ENCODE measurements at regions not wholly inside any gene's neighbourhood (a gene's known extent, or its start where the extent isn't known, plus 50 kb on each side); places are given as distances from the start of the nearest gene placed in this dataset.

DNA sequence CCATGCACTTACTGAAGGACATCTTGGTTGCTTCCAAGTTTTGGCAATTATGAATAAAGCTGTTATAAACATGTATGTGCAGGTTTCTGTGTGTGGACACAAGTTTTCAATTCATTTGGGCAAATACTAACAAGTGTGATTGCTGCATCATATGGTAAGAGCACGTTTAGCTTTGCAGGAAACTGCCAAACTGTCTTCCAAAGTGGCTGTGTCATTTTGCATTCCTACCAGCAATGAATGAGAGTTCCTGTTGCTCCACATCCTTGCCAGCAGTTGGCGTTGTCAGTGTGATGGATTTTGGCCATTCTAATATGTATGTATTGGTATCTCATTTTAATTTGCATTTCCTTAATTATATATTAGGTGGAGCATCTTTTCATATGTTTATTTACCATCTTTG, 280.1 kb downstream of the SV2B start:
- DNase-seq: no peak
- no peak overlapping the region for H3K4me3 ChIP-seq
- ATAC-seq: no peak
- no peak overlapping the region for H3K27ac ChIP-seq
- no peak for TF ChIP-seq POLR2A (IDR thresholded peaks at IDR 0.05)
- TF ChIP-seq, protein P1, sequence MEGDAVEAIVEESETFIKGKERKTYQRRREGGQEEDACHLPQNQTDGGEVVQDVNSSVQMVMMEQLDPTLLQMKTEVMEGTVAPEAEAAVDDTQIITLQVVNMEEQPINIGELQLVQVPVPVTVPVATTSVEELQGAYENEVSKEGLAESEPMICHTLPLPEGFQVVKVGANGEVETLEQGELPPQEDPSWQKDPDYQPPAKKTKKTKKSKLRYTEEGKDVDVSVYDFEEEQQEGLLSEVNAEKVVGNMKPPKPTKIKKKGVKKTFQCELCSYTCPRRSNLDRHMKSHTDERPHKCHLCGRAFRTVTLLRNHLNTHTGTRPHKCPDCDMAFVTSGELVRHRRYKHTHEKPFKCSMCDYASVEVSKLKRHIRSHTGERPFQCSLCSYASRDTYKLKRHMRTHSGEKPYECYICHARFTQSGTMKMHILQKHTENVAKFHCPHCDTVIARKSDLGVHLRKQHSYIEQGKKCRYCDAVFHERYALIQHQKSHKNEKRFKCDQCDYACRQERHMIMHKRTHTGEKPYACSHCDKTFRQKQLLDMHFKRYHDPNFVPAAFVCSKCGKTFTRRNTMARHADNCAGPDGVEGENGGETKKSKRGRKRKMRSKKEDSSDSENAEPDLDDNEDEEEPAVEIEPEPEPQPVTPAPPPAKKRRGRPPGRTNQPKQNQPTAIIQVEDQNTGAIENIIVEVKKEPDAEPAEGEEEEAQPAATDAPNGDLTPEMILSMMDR (IDR thresholded peaks at IDR 0.05 in 4 of 5, conservative IDR thresholded peaks at IDR 0.05 in 1 of 5): no peak
- no peaks in the 10 kb centered on the region for H3K4me1 ChIP-seq
- no peaks in the 10 kb centered on the region for H3K27me3 ChIP-seq
- in situ Hi-C loops (cut with MboI; ENCODE audit: low sequenced_read_pairs in 4 of 4): no loop called here
- H3K36me3 ChIP-seq: no peaks in the 10 kb centered on the region
- no peaks in the 10 kb centered on the region for H3K9me3 ChIP-seq
- intact Hi-C loops (cut with DNase I; ENCODE audit: low total_unique reads): no loop called here

DNA sequence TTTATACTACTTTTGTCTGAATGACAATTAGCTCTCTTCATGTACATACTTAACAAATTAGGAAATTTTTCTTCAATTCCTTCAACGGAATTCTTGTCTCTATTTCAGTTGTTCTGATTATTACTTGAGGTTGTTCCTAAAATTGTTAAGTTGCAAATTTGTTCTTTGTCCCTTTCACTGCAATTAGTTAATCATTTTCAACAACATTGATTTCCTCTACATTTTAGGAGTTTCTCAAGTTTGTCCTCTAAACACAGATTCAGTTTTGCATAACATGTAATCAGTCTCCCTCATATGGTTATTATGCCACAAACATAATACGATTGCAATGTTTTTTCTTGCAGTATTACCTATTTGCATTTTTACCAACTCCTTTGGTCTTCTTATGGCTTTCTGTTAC, 283.5 kb downstream of the SV2B start:
- no peak for DNase-seq
- in situ Hi-C loops (cut with MboI; ENCODE audit: low sequenced_read_pairs in 4 of 4) (no loop called here), intact Hi-C loops (cut with DNase I; ENCODE audit: low total_unique reads) (no loop called here)
- TF ChIP-seq, protein P1 (IDR thresholded peaks at IDR 0.05 in 4 of 5, conservative IDR thresholded peaks at IDR 0.05 in 1 of 5): no peak
- TF ChIP-seq POLR2A (IDR thresholded peaks at IDR 0.05): no peak
- Histone ChIP-seq H3K9me3 (no peaks in the 10 kb centered on the region), H3K36me3 (no peaks in the 10 kb centered on the region), H3K4me3 (no peak overlapping the region), H3K27ac (no peak overlapping the region), H3K4me1 (no peaks in the 10 kb centered on the region), H3K27me3 (no peaks in the 10 kb centered on the region)
- no peak for ATAC-seq

DNA sequence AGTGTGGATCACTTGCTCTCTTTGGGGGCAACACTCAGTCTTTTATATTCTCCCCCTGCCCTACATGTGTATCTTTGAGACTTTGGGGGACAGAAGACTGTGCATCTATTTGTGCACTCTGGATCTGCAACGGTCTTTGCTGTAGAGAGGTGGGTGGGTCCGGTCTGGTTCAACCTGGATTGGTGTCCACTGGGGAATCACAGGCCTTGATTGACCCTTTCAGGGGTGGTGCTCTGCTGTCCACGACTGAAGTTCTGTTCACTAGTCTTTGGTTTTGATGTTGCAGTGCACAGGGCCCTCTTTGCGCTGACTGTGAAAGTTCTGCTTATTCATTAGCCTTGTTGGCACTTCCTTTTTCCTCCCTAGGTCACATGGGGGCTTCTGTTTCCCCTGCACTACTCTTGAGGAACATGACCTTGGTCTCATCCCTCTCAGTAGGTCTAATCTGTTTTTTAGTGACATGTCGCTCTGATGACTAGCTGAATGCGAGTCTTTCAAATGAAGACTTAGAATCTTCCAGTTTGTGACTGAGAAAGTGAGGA, 284.2 kb downstream of the SV2B start:
- H3K27ac ChIP-seq: no peak overlapping the region

DNA sequence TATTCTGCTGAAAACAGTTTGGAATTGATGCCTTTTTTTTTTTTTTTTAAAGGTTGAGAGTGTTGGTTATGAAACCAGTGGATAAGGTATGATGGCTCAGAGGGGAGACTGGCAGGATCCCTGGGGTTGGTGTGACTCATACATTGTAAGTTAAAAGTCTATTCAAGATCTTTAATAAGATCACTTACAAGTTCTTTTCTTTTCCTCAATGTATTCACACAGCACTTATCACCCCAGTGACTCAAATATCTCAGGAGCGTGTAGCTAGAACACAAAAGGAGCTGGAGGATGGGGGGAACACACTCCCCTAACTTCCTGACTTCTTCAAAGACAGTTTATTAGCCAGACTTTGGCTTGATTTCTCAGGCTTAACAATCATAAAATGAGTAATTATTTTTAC, 285.3 kb downstream of the SV2B start:
- Histone ChIP-seq H3K9me3 (no peaks in the 10 kb centered on the region), H3K36me3 (no peaks in the 10 kb centered on the region), H3K27me3 (no peaks in the 10 kb centered on the region), H3K4me3 (no peak overlapping the region), H3K27ac (no peak overlapping the region), H3K4me1 (no peaks in the 10 kb centered on the region)
- in situ Hi-C loops (cut with MboI; ENCODE audit: low sequenced_read_pairs in 4 of 4): no loop called here
- TF ChIP-seq, protein P1 (IDR thresholded peaks at IDR 0.05 in 4 of 5, conservative IDR thresholded peaks at IDR 0.05 in 1 of 5): no peak
- TF ChIP-seq POLR2A (IDR thresholded peaks at IDR 0.05): no peak
- DNase-seq (no peak), ATAC-seq (no peak)
- intact Hi-C loops (cut with DNase I; ENCODE audit: low total_unique reads): no loop called here

More for the DNA sequence above, 284.2 kb downstream of the SV2B start:
- ATAC-seq (no peak), DNase-seq (no peak)
- intact Hi-C loops (cut with DNase I; ENCODE audit: low total_unique reads) (no loop called here), in situ Hi-C loops (cut with MboI; ENCODE audit: low sequenced_read_pairs in 4 of 4) (no loop called here)
- no peaks in the 10 kb centered on the region for H3K36me3 ChIP-seq
- H3K9me3 ChIP-seq: no peaks in the 10 kb centered on the region
- H3K4me1 ChIP-seq: no peaks in the 10 kb centered on the region
- H3K4me3 ChIP-seq: no peak overlapping the region
- no peaks in the 10 kb centered on the region for H3K27me3 ChIP-seq
- no peak for TF ChIP-seq POLR2A (IDR thresholded peaks at IDR 0.05)
- TF ChIP-seq, protein P1 (IDR thresholded peaks at IDR 0.05 in 4 of 5, conservative IDR thresholded peaks at IDR 0.05 in 1 of 5): no peak

DNA sequence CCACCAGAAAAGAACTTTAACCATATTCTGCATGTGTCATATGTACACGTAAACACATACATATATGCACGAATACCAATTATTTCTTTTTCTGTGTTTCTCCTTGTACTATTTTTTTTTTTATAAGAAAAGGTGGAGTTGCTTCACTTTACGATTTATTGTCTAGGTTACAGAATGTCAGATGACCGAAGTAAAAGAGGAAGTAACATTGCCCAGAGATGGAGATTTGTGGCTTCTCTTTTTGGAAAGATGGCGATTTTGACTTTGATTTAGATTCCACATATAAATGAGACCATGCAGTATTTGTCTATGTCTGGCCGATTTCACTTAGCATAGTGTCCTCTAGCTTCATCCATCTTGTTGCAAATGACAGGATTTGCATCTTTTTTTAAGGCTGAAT, 293.1 kb downstream of the SV2B start:
- TF ChIP-seq POLR2A (IDR thresholded peaks at IDR 0.05): no peak
- TF ChIP-seq, protein P1 (IDR thresholded peaks at IDR 0.05 in 4 of 5, conservative IDR thresholded peaks at IDR 0.05 in 1 of 5): no peak
- ATAC-seq: no peak
- Histone ChIP-seq H3K9me3 (no peaks in the 10 kb centered on the region), H3K4me3 (no peak overlapping the region), H3K27me3 (no peaks in the 10 kb centered on the region), H3K4me1 (no peaks in the 10 kb centered on the region), H3K27ac (no peak overlapping the region), H3K36me3 (no peaks in the 10 kb centered on the region)
- in situ Hi-C loops (cut with MboI; ENCODE audit: low sequenced_read_pairs in 4 of 4): no loop called here
- intact Hi-C loops (cut with DNase I; ENCODE audit: low total_unique reads): no loop called here
- no peak for DNase-seq

All from gastrocnemius medialis (tissue), 4 donors.